ENCODE measurements at regions not wholly inside any gene's neighbourhood (a gene's known extent, or its start where the extent isn't known, plus 50 kb on each side); places are given as distances from the start of the nearest gene placed in this dataset.

DNA sequence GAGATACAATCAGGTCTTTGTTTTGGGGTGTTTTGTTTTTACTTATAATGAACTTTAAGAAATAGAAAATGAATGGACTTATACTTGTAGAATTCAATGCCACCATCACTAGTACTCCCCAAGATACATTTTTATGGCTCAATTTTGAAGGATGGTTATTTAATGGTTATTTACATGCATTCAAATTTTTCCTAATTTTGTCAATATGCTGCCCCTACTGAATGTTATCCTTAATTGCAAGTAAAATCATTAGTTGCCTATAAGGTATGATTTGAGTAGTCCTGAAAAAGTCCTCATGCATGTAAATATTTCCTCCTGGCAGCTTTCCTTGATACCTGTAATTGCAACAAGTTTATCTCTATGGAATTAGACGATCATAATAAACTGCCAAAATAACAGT lies 391.2 kb downstream of the BCAT1 start:
- TF ChIP-seq EZH2 (IDR thresholded peaks at IDR 0.05; ENCODE audit: low read length), result no peak
- TF ChIP-seq, protein P1, sequence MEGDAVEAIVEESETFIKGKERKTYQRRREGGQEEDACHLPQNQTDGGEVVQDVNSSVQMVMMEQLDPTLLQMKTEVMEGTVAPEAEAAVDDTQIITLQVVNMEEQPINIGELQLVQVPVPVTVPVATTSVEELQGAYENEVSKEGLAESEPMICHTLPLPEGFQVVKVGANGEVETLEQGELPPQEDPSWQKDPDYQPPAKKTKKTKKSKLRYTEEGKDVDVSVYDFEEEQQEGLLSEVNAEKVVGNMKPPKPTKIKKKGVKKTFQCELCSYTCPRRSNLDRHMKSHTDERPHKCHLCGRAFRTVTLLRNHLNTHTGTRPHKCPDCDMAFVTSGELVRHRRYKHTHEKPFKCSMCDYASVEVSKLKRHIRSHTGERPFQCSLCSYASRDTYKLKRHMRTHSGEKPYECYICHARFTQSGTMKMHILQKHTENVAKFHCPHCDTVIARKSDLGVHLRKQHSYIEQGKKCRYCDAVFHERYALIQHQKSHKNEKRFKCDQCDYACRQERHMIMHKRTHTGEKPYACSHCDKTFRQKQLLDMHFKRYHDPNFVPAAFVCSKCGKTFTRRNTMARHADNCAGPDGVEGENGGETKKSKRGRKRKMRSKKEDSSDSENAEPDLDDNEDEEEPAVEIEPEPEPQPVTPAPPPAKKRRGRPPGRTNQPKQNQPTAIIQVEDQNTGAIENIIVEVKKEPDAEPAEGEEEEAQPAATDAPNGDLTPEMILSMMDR (optimal IDR thresholded peaks at IDR 0.05 in 1 of 3, IDR thresholded peaks at IDR 0.05 in 1 of 3, conservative IDR thresholded peaks at IDR 0.05 in 1 of 3; ENCODE audit: extremely low read depth in 1 of 3, insufficient read depth in 2 of 3, low read length in 3 of 3), result no peak
- no peak overlapping the region for H3K4me3 ChIP-seq (ENCODE audit: control insufficient read depth in 2 of 3, extremely low read depth in 1 of 3, insufficient read depth in 2 of 3, low read depth in 1 of 3, low read length in 3 of 3)
- H3K27ac ChIP-seq (ENCODE audit: control insufficient read depth, insufficient read depth, low read length), result no peak overlapping the region
- H3K36me3 ChIP-seq (ENCODE audit: control insufficient read depth in 2 of 2, extremely low read depth in 1 of 2, insufficient read depth in 2 of 2, low read length in 2 of 2), result no peaks in the 10 kb centered on the region
- H3K9me3 ChIP-seq (ENCODE audit: control insufficient read depth, low read depth, low read length), result no peaks in the 10 kb centered on the region
- FAIRE-seq (no peak), DNase-seq (ENCODE audit: low read depth, low spot score) (no peak)
- no peaks in the 10 kb centered on the region for H3K9me1 ChIP-seq (ENCODE audit: control insufficient read depth, extremely low read depth, insufficient read depth, low read length)
- dilution Hi-C loops (cut with MboI; ENCODE audit: extremely low pct_ligation_motif_present, low sequenced_read_pairs), result no loop called here
- no peak overlapping the region for H2AFZ ChIP-seq (ENCODE audit: control insufficient read depth, low read length)
- H3K79me2 ChIP-seq (ENCODE audit: control insufficient read depth, insufficient read depth, low read length), result no peaks in the 10 kb centered on the region
- H3K9ac ChIP-seq (ENCODE audit: control insufficient read depth, extremely low read depth, insufficient read depth, low read length), result no peak overlapping the region
- no peak overlapping the region for H3K4me2 ChIP-seq (ENCODE audit: control insufficient read depth, extremely low read depth, insufficient read depth, low read depth, low read length)
- no peaks in the 10 kb centered on the region for H3K27me3 ChIP-seq (ENCODE audit: control insufficient read depth, extremely low read depth, insufficient read depth, low read length)
- H3K4me1 ChIP-seq (ENCODE audit: control insufficient read depth, extremely low read depth, insufficient read depth, low read length), result peaks cover 7% of the 10 kb centered on the region
- H4K20me1 ChIP-seq (ENCODE audit: control insufficient read depth, extremely low read depth, insufficient read depth, low read length), result no peaks in the 10 kb centered on the region

DNA sequence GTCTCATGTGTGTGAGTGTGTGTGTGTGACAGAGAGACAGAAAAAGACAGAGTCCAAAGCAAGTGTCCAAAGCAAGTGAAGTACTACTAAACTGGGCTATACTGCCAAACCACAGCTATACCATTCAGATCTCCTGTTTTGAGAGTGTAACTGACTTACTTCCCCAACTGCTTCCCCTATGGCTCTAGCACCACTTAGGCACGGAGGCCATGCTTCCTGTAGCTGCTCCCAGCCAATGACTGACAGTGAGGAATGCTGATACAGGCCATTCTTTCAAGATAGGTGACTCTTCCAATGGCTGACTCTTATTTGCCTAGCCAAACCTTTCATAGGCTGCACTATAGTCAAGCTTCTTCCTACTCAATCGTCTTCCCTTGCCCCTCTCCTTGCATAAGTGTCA lies 393.2 kb downstream of the BCAT1 start:
- no peak overlapping the region for H3K4me2 ChIP-seq (ENCODE audit: control insufficient read depth, extremely low read depth, insufficient read depth, low read depth, low read length)
- no peaks in the 10 kb centered on the region for H3K79me2 ChIP-seq (ENCODE audit: control insufficient read depth, insufficient read depth, low read length)
- no peak overlapping the region for H3K9ac ChIP-seq (ENCODE audit: control insufficient read depth, extremely low read depth, insufficient read depth, low read length)
- H3K36me3 ChIP-seq (ENCODE audit: control insufficient read depth in 2 of 2, extremely low read depth in 1 of 2, insufficient read depth in 2 of 2, low read length in 2 of 2), result no peaks in the 10 kb centered on the region
- no peak overlapping the region for H2AFZ ChIP-seq (ENCODE audit: control insufficient read depth, low read length)
- no peak overlapping the region for H3K4me3 ChIP-seq (ENCODE audit: control insufficient read depth in 2 of 3, extremely low read depth in 1 of 3, insufficient read depth in 2 of 3, low read depth in 1 of 3, low read length in 3 of 3)
- dilution Hi-C loops (cut with MboI; ENCODE audit: extremely low pct_ligation_motif_present, low sequenced_read_pairs), result no loop called here
- H3K27me3 ChIP-seq (ENCODE audit: control insufficient read depth, extremely low read depth, insufficient read depth, low read length), result no peaks in the 10 kb centered on the region
- no peak for DNase-seq (ENCODE audit: low read depth, low spot score)
- H4K20me1 ChIP-seq (ENCODE audit: control insufficient read depth, extremely low read depth, insufficient read depth, low read length), result no peaks in the 10 kb centered on the region
- no peaks in the 10 kb centered on the region for H3K9me1 ChIP-seq (ENCODE audit: control insufficient read depth, extremely low read depth, insufficient read depth, low read length)
- TF ChIP-seq EZH2 (IDR thresholded peaks at IDR 0.05; ENCODE audit: low read length), result no peak
- TF ChIP-seq, protein P1 (optimal IDR thresholded peaks at IDR 0.05 in 1 of 3, IDR thresholded peaks at IDR 0.05 in 1 of 3, conservative IDR thresholded peaks at IDR 0.05 in 1 of 3; ENCODE audit: extremely low read depth in 1 of 3, insufficient read depth in 2 of 3, low read length in 3 of 3), result no peak
- H3K27ac ChIP-seq (ENCODE audit: control insufficient read depth, insufficient read depth, low read length), result no peak overlapping the region
- no peaks in the 10 kb centered on the region for H3K9me3 ChIP-seq (ENCODE audit: control insufficient read depth, low read depth, low read length)
- no peaks in the 10 kb centered on the region for H3K4me1 ChIP-seq (ENCODE audit: control insufficient read depth, extremely low read depth, insufficient read depth, low read length)
- no peak for FAIRE-seq

Measured in keratinocyte (primary cell).